GM12878 (cell line): ENCODE measurements at regions not wholly inside any gene's neighbourhood (a gene's known extent, or its start where the extent isn't known, plus 50 kb on each side); places are given as distances from the start of the nearest gene placed in this dataset.

ENCODE experiments used
- CTCF ChIP-seq, 3 experiments: IDR thresholded peaks in 2 of 3; conservative IDR thresholded peaks in 1 of 3; 2 replicates each; pipeline ENCODE4 v1.5.1; 2011; ENCODE audit warnings: low read depth in 3 of 3, low read length in 3 of 3, mild to moderate bottlenecking in 3 of 3, control low read depth in 2 of 3, moderate library complexity in 2 of 3, inconsistent platforms in 1 of 3, mixed read lengths in 1 of 3; ENCODE audit not compliant: control insufficient read depth in 2 of 3, insufficient read depth in 1 of 3; ENCODE audit errors: extremely low read depth in 1 of 3
- POLR2A ChIP-seq: IDR thresholded peaks from 2 replicates; pipeline ENCODE4 v1.6.1; 2011; ENCODE audit warnings: low read depth, mild to moderate bottlenecking, low read length
- POLR2AphosphoS2 ChIP-seq: IDR thresholded peaks from 2 replicates; pipeline ENCODE4 v1.6.1; 2011; ENCODE audit warnings: low read depth, mild to moderate bottlenecking, low read length, improper control_type of control experiment, moderate library complexity
- POLR2AphosphoS5 ChIP-seq: IDR thresholded peaks from 2 replicates; pipeline ENCODE4 v1.6.1; 2011; ENCODE audit warnings: mild to moderate bottlenecking, low read length, inconsistent platforms
- USF2 ChIP-seq: IDR thresholded peaks from 2 replicates; pipeline ENCODE4 v1.6.1; 2011; ENCODE audit warnings: low read depth, low read length, improper control_type of control experiment, borderline replicate concordance
- TF ChIP-seq, protein P1 (sequence below): IDR thresholded peaks from 2 replicates; pipeline ENCODE4 v1.6.1; 2012; ENCODE audit warnings: low read length, inconsistent platforms

- TF ChIP-seq CTCF (IDR thresholded peaks at IDR 0.05 in 2 of 3, conservative IDR thresholded peaks at IDR 0.05 in 1 of 3; ENCODE audit: control insufficient read depth in 2 of 3, extremely low read depth in 1 of 3, insufficient read depth in 1 of 3, low read depth in 3 of 3, low read length in 3 of 3): no peak
- no peak for TF ChIP-seq POLR2AphosphoS5
- no peak for TF ChIP-seq USF2
- no peak for TF ChIP-seq POLR2A
- TF ChIP-seq, protein P1, sequence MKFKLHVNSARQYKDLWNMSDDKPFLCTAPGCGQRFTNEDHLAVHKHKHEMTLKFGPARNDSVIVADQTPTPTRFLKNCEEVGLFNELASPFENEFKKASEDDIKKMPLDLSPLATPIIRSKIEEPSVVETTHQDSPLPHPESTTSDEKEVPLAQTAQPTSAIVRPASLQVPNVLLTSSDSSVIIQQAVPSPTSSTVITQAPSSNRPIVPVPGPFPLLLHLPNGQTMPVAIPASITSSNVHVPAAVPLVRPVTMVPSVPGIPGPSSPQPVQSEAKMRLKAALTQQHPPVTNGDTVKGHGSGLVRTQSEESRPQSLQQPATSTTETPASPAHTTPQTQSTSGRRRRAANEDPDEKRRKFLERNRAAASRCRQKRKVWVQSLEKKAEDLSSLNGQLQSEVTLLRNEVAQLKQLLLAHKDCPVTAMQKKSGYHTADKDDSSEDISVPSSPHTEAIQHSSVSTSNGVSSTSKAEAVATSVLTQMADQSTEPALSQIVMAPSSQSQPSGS: no peak
- no peak for TF ChIP-seq POLR2AphosphoS2
Observed at GRCh38 chr5:30548580-30549305, 644.7 kb upstream of the CDH6 start.
